HG03039 (cell line): ENCODE measurements at regions not wholly inside any gene's neighbourhood (a gene's known extent, or its start where the extent isn't known, plus 50 kb on each side); places are given as distances from the start of the nearest gene placed in this dataset.

Source experiments
- ATAC-seq: cut with Tn5 transposase; IDR thresholded peaks from one replicate; pipeline ENCODE4 v1.9.1; 2021; ENCODE audit warnings: mild to moderate bottlenecking, moderate library complexity; ENCODE audit not compliant: unreplicated experiment

GRCh38 chr1:188359315-188359714 lies 1530.6 kb downstream of the PLA2G4A start:
- ATAC-seq = no peak

GRCh38 chr1:188363943-188364342 lies 1535.2 kb downstream of the PLA2G4A start:
- no peak for ATAC-seq

GRCh38 chr1:188364927-188365449 lies 1536.2 kb downstream of the PLA2G4A start:
- no peak for ATAC-seq

- no peak for ATAC-seq
Observed at GRCh38 chr1:188365874-188366273, 1537.1 kb downstream of the PLA2G4A start.

GRCh38 chr1:188367661-188368060 lies 1538.9 kb downstream of the PLA2G4A start:
- no peak for ATAC-seq

- no peak for ATAC-seq
Observed at GRCh38 chr1:188371295-188371806, 1542.6 kb downstream of the PLA2G4A start.

- ATAC-seq = no peak
Observed at GRCh38 chr1:188372821-188373220, 1544.1 kb downstream of the PLA2G4A start.

GRCh38 chr1:188382851-188383250 lies 1554.1 kb downstream of the PLA2G4A start:
- ATAC-seq = no peak

GRCh38 chr1:188386161-188386560 lies 1557.4 kb downstream of the PLA2G4A start:
- ATAC-seq = no peak

GRCh38 chr1:188386666-188387065 lies 1557.9 kb downstream of the PLA2G4A start:
- no peak for ATAC-seq

GRCh38 chr1:188394677-188395076 lies 1565.9 kb downstream of the PLA2G4A start:
- no peak for ATAC-seq

- no peak for ATAC-seq
Observed at GRCh38 chr1:188397521-188397920, 1568.8 kb downstream of the PLA2G4A start.

GRCh38 chr1:188402986-188403385 lies 1574.2 kb downstream of the PLA2G4A start:
- no peak for ATAC-seq

- no peak for ATAC-seq
Observed at GRCh38 chr1:188406636-188407035, 1577.9 kb downstream of the PLA2G4A start.

GRCh38 chr1:188420177-188420576 lies 1591.4 kb downstream of the PLA2G4A start:
- ATAC-seq = no peak

- no peak for ATAC-seq
Observed at GRCh38 chr1:188423073-188423472, 1594.3 kb downstream of the PLA2G4A start.

- no peak for ATAC-seq
Observed at GRCh38 chr1:188424176-188424575, 1595.4 kb downstream of the PLA2G4A start.

GRCh38 chr1:188425687-188426086 lies 1596.9 kb downstream of the PLA2G4A start:
- ATAC-seq = no peak

- ATAC-seq = no peak
Observed at GRCh38 chr1:188426561-188426960, 1597.8 kb downstream of the PLA2G4A start.

- ATAC-seq = no peak
Observed at GRCh38 chr1:188427642-188428041, 1598.9 kb downstream of the PLA2G4A start.

GRCh38 chr1:188429386-188429785 lies 1600.6 kb downstream of the PLA2G4A start:
- ATAC-seq = no peak

GRCh38 chr1:188432427-188432826 lies 1603.7 kb downstream of the PLA2G4A start:
- ATAC-seq = no peak

- ATAC-seq = no peak
Observed at GRCh38 chr1:188433425-188433824, 1604.7 kb downstream of the PLA2G4A start.
